ENCODE measurements at regions not wholly inside any gene's neighbourhood (a gene's known extent, or its start where the extent isn't known, plus 50 kb on each side); places are given as distances from the start of the nearest gene placed in this dataset.
A peak's percentile ranks its signal among the peaks of the same experiment; 100 is the strongest.

DNA sequence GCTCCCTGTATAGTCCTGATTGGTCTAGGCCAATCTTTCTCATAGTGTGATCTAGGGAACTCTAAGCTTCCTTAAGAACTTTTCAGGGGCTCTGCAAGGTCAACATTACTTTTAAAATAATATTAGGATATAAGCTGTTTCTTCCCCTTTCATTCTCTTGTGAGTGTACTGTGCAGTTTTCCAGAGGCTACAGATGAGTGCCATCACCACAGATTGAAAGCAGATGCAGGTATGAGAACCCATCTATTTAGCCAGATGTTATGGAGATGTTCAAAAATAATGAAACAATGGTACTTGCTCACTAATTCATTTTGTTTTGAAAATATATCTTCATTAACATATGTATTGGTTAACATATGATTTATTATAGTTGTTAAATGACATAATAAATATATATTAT is 169.2 kb upstream of the SEMA3A start:
- no peak for DNase-seq (ENCODE audit: extremely low spot score)
- CTCF ChIA-PET: no interaction called here
- TF ChIP-seq FOXM1 (IDR thresholded peaks at IDR 0.05; ENCODE audit: borderline replicate concordance) (no peak), ARNT (IDR thresholded peaks at IDR 0.05) (no peak), FOXK2 (IDR thresholded peaks at IDR 0.05) (no peak), CTBP1 (IDR thresholded peaks at IDR 0.05; ENCODE audit: borderline replicate concordance) (no peak)
- POLR2A ChIA-PET: no interaction called here

DNA sequence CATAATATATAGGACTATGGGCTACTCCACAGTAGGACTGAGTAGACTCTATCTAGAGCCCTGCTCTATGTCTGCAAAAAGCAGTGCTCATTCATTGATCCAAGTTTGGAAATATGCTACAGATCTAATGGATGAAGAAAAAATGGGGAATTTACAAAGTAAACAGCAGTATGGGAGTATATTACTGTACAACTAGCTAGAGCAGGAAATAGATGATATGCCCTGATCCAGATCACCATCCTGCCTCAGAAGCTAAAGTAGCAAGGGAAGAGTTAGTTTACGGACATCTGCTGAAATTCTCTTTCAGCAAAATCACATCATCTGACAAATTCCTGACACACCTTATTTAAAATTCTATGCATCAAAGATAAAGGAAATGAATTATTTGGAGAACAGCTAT is 168.2 kb upstream of the SEMA3A start:
- no peak for TF ChIP-seq SUZ12 (IDR thresholded peaks at IDR 0.05)
- no peak for TF ChIP-seq HDGF (IDR thresholded peaks at IDR 0.05; ENCODE audit: borderline replicate concordance)
- no peak for TF ChIP-seq ZNF384 (IDR thresholded peaks at IDR 0.05)
- TF ChIP-seq FOXK2 (IDR thresholded peaks at IDR 0.05): no peak
- no peak for TF ChIP-seq NFRKB (IDR thresholded peaks at IDR 0.05)
- no peak for TF ChIP-seq BHLHE40 (IDR thresholded peaks at IDR 0.05; ENCODE audit: borderline replicate concordance)
- TF ChIP-seq FOXM1 (IDR thresholded peaks at IDR 0.05; ENCODE audit: borderline replicate concordance): no peak
- TF ChIP-seq, protein P1, sequence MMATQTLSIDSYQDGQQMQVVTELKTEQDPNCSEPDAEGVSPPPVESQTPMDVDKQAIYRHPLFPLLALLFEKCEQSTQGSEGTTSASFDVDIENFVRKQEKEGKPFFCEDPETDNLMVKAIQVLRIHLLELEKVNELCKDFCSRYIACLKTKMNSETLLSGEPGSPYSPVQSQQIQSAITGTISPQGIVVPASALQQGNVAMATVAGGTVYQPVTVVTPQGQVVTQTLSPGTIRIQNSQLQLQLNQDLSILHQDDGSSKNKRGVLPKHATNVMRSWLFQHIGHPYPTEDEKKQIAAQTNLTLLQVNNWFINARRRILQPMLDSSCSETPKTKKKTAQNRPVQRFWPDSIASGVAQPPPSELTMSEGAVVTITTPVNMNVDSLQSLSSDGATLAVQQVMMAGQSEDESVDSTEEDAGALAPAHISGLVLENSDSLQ (IDR thresholded peaks at IDR 0.05): no peak
- no peak for TF ChIP-seq ARNT (IDR thresholded peaks at IDR 0.05)
- no peak for TF ChIP-seq SP1 (IDR thresholded peaks at IDR 0.05)
- no peak for TF ChIP-seq ELF4 (IDR thresholded peaks at IDR 0.05)
- TF ChIP-seq FOXA1 (IDR thresholded peaks at IDR 0.05): no peak
- ChIA-PET CTCF (no interaction called here), POLR2A (no interaction called here)
- DNase-seq (ENCODE audit: extremely low spot score): no peak

DNA sequence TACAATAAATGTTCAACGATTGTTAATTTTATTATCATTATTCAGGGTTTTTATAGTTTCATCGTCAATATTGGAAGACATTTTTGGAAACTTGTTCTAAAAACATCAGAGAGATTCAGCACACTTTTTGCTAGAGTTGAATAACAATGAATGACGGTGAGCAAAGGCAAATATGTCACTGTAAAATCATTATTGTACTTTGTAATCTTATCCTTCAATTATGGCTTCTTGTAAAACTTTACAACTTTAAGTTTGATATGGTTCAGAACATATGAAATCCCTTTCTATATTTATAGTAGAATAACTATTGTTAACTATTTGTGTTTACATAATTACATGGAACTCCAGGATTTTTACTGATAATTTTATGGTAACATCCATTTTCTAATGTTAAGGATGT is 167.8 kb upstream of the SEMA3A start:
- ChIA-PET POLR2A (no interaction called here), CTCF (no interaction called here)
- no peak for TF ChIP-seq SUZ12 (IDR thresholded peaks at IDR 0.05)
- no peak for TF ChIP-seq NFRKB (IDR thresholded peaks at IDR 0.05)
- TF ChIP-seq FOXA1 (IDR thresholded peaks at IDR 0.05): no peak
- TF ChIP-seq LEF1 (IDR thresholded peaks at IDR 0.05; ENCODE audit: borderline replicate concordance): no peak
- no peak for TF ChIP-seq BHLHE40 (IDR thresholded peaks at IDR 0.05; ENCODE audit: borderline replicate concordance)
- no peak for TF ChIP-seq ZNF384 (IDR thresholded peaks at IDR 0.05)
- TF ChIP-seq HDGF (IDR thresholded peaks at IDR 0.05; ENCODE audit: borderline replicate concordance): no peak
- no peak for TF ChIP-seq CTBP1 (IDR thresholded peaks at IDR 0.05; ENCODE audit: borderline replicate concordance)
- TF ChIP-seq FOXM1 (IDR thresholded peaks at IDR 0.05; ENCODE audit: borderline replicate concordance): no peak
- TF ChIP-seq L3MBTL2 (conservative IDR thresholded peaks at IDR 0.05): no peak
- no peak for TF ChIP-seq TARDBP (IDR thresholded peaks at IDR 0.05)
- TF ChIP-seq SP1 (IDR thresholded peaks at IDR 0.05): no peak
- TF ChIP-seq, protein P1 (IDR thresholded peaks at IDR 0.05): no peak
- TF ChIP-seq FOXK2 (IDR thresholded peaks at IDR 0.05): no peak
- no peak for TF ChIP-seq ELF4 (IDR thresholded peaks at IDR 0.05)
- no peak for TF ChIP-seq ARNT (IDR thresholded peaks at IDR 0.05)
- no peak for DNase-seq (ENCODE audit: extremely low spot score)

DNA sequence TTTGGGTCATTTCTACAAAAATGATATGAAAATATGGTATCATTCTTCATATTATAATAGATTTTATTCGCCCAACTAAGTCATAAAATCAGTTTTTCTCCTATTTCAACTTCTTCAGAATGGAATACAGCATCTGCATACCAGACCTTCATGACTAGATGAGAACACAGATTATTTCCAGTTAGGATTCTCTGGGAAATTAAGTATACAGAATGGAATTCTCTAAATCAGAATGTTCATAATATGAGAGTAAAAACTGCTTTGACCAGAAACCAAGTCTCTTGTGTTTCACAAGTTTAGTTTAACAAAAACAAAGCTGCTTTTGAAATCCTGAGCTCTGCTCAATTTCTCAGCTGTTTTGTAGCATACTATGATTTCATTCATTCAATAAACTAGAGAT is 160.3 kb upstream of the SEMA3A start:
- POLR2A ChIA-PET: no interaction called here
- DNase-seq (ENCODE audit: extremely low spot score): no peak
- CTCF ChIA-PET: no interaction called here
- TF ChIP-seq LEF1 (IDR thresholded peaks at IDR 0.05; ENCODE audit: borderline replicate concordance): no peak
- TF ChIP-seq FOXM1 (IDR thresholded peaks at IDR 0.05; ENCODE audit: borderline replicate concordance): no peak

DNA sequence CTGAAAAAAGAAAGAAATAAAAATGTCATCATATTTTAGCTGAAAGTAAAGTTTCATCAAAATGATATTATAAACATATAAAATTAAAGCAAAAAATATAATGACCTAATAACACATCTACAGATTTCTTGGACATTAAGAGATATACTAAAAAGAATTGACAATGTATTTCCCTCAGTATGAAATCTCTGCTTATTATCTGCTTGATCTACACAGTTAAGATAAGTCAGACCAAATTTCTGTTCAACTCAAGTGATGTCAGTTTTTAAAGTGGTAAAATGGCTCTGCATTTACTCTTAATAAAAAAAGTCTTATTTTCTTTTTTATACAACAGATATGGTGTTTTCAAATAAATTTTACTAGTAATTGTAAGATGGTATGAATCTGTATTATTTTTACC is 159.4 kb upstream of the SEMA3A start:
- ChIA-PET POLR2A (no interaction called here), CTCF (no interaction called here)
- no peak for DNase-seq (ENCODE audit: extremely low spot score)
- no peak for TF ChIP-seq ARNT (IDR thresholded peaks at IDR 0.05)
- TF ChIP-seq, protein P1 (IDR thresholded peaks at IDR 0.05): 0 out of 2 replicates have a peak, but pooled peaks have one; percentile 4

DNA sequence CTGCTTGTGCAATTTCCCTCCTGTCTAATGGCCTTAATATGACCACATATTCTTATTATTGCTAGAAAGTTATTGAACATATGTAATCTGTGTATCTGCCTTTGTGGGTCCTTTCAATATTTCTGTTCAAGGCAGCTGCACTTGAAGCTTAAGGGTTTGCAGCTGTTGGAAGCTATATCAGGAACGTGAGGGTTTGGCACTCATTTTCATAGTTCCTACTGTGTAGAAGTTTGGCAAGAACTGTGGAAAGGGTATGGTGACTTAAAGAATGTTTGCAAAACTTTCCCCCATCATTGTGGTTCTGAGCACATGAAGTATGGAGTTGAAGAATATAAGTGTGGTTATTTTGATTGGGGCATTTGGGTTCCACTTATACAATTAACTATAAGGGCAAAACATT is 144.7 kb upstream of the SEMA3A start:
- POLR2A ChIA-PET: no interaction called here
- TF ChIP-seq BHLHE40 (IDR thresholded peaks at IDR 0.05; ENCODE audit: borderline replicate concordance) (no peak), LEF1 (IDR thresholded peaks at IDR 0.05; ENCODE audit: borderline replicate concordance) (no peak), NFRKB (IDR thresholded peaks at IDR 0.05) (no peak), FOXM1 (IDR thresholded peaks at IDR 0.05; ENCODE audit: borderline replicate concordance) (no peak), ZNF384 (IDR thresholded peaks at IDR 0.05) (no peak), L3MBTL2 (conservative IDR thresholded peaks at IDR 0.05) (no peak), ARNT (IDR thresholded peaks at IDR 0.05) (no peak), FOXA1 (IDR thresholded peaks at IDR 0.05) (no peak), HDGF (IDR thresholded peaks at IDR 0.05; ENCODE audit: borderline replicate concordance) (no peak), SUZ12 (IDR thresholded peaks at IDR 0.05) (no peak)
- TF ChIP-seq, protein P1 (IDR thresholded peaks at IDR 0.05): no peak
- CTCF ChIA-PET: no interaction called here
- DNase-seq (ENCODE audit: extremely low spot score): no peak

DNA sequence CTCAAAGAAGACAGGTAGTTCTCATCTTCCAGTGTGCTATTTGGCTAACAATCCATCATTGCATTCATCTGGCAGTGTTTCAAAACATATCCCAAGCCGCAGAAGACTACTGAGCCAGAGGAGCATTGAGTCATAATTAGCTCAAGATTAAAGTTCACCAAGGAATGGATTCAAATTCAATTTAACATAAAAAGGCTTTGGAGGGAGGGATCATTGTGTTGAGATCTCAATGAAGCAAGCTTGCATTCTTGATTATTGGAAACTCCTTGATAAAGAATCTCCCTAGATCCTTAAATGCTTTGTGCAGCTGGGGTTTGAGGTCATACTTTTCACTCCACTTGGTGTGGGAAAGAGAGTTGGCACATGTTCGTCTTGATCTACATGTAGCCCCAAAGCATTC is 142.8 kb upstream of the SEMA3A start:
- ChIA-PET CTCF (no interaction called here), POLR2A (no interaction called here)
- no peak for DNase-seq (ENCODE audit: extremely low spot score)
- TF ChIP-seq SUZ12 (IDR thresholded peaks at IDR 0.05) (no peak), ZNF384 (IDR thresholded peaks at IDR 0.05) (no peak), TARDBP (IDR thresholded peaks at IDR 0.05) (no peak), ELF4 (IDR thresholded peaks at IDR 0.05) (no peak), HDGF (IDR thresholded peaks at IDR 0.05; ENCODE audit: borderline replicate concordance) (no peak), LEF1 (IDR thresholded peaks at IDR 0.05; ENCODE audit: borderline replicate concordance) (no peak), L3MBTL2 (conservative IDR thresholded peaks at IDR 0.05) (no peak), ARNT (IDR thresholded peaks at IDR 0.05) (no peak), FOXK2 (IDR thresholded peaks at IDR 0.05) (no peak), NFRKB (IDR thresholded peaks at IDR 0.05) (no peak), FOXM1 (IDR thresholded peaks at IDR 0.05; ENCODE audit: borderline replicate concordance) (no peak), FOXA1 (IDR thresholded peaks at IDR 0.05) (no peak), SP1 (IDR thresholded peaks at IDR 0.05) (no peak), BHLHE40 (IDR thresholded peaks at IDR 0.05; ENCODE audit: borderline replicate concordance) (no peak), CTBP1 (IDR thresholded peaks at IDR 0.05; ENCODE audit: borderline replicate concordance) (no peak)
- TF ChIP-seq, protein P1 (IDR thresholded peaks at IDR 0.05): no peak

All from HEK293T (cell line).